GM12872 (cell line): ENCODE measurements at regions not wholly inside any gene's neighbourhood (a gene's known extent, or its start where the extent isn't known, plus 50 kb on each side); places are given as distances from the start of the nearest gene placed in this dataset.

Source experiments
- TF ChIP-seq, protein P1 (sequence below): IDR thresholded peaks from 3 replicates; pipeline ENCODE4 v1.5.1; 2011; ENCODE audit warnings: low read depth, mild to moderate bottlenecking, low read length, moderate library complexity; ENCODE audit not compliant: insufficient read depth

- TF ChIP-seq, protein P1, sequence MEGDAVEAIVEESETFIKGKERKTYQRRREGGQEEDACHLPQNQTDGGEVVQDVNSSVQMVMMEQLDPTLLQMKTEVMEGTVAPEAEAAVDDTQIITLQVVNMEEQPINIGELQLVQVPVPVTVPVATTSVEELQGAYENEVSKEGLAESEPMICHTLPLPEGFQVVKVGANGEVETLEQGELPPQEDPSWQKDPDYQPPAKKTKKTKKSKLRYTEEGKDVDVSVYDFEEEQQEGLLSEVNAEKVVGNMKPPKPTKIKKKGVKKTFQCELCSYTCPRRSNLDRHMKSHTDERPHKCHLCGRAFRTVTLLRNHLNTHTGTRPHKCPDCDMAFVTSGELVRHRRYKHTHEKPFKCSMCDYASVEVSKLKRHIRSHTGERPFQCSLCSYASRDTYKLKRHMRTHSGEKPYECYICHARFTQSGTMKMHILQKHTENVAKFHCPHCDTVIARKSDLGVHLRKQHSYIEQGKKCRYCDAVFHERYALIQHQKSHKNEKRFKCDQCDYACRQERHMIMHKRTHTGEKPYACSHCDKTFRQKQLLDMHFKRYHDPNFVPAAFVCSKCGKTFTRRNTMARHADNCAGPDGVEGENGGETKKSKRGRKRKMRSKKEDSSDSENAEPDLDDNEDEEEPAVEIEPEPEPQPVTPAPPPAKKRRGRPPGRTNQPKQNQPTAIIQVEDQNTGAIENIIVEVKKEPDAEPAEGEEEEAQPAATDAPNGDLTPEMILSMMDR = no peak
These were observed 322.3 kb upstream of the PODXL start for GRCh38 chr7:131878777-131879176.

- TF ChIP-seq, protein P1 = no peak
These were observed 317.2 kb upstream of the PODXL start for GRCh38 chr7:131873581-131873980.

- TF ChIP-seq, protein P1 = no peak
These were observed 313.6 kb upstream of the PODXL start for GRCh38 chr7:131869986-131870385.

DNA sequence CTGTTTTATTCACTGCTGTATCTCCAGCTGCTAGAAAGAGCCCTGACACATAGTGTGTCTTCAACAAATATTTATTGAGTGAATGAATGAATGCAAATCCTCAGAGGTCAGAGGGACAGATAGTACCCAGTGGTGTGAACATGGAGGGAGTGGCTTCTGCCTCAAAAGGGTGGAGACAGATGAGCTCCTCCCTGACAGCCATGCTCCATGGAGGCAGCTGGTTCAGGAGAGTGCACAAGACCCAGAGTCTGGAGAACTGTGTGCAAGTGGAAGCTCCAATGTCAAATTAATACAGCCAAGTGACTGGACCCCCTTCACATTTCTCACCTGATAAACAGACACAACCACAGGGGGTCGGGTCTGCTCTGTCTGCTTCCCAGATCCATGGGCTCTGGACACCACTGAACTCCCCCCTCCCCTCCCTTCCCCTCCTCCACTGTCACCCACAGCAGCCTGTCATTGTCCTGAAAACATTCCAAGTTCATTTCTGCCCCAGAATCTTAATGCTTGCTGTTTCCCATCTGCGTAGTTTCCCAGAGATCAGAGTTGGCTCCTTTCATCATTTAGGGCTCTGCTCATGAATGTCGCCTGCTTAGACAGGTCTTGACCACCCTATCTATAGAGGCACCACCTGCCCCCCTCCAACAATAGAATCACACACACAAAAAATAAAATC is 312.9 kb upstream of the PODXL start:
- TF ChIP-seq, protein P1 = no peak

GRCh38 chr7:131867461-131867860 is 311.0 kb upstream of the PODXL start:
- TF ChIP-seq, protein P1 = no peak

- TF ChIP-seq, protein P1 = no peak
These were observed 309.5 kb upstream of the PODXL start for GRCh38 chr7:131865911-131866310.

DNA sequence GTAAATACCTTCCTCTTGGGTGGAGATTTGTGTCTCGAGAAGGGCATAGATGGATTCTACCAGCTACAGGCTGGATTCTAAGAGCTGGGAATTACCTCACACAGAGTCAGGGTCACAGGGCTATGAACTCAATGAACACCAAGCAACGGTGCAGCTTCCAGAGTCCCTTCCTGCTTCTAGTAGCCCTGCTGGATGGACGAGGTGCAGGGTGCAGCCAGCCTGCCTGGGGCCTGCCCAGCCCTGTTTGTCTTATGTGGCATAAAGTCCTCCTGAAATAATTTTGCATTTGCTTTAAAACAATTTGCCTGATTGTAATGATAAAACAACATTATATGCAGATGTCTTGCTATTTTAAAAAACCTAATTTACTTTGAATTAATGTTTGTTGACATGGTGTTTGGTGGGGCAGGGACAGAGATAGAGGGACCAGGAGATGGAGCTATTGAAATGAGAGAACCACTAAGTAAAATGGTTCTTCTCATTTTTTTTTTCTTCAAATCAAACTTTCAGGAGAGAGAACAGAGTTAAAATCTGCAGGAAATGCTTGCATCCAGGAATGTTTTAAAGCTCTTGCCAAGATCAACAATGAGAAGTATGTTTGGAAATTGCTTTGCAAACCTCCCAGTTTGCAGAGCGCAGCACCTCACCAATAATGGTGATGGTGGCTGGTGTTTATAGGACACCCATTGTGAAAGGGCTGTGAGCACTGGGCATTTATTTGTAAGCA is 305.4 kb upstream of the PODXL start:
- TF ChIP-seq, protein P1 = no peak
